Mesendoderm (in vitro differentiated cells): ENCODE measurements at regions not wholly inside any gene's neighbourhood (a gene's known extent, or its start where the extent isn't known, plus 50 kb on each side); places are given as distances from the start of the nearest gene placed in this dataset.

Source experiments
- DNase-seq: peaks from one replicate; pipeline ENCODE4 v3.0.0; 2013
- H2AK5ac ChIP-seq: 2 replicates; pipeline ENCODE4 v1.6.1; 2013; ENCODE audit warnings: low read length, inconsistent platforms
- H2BK120ac ChIP-seq: 2 replicates; pipeline ENCODE4 v1.6.1; 2013; ENCODE audit warnings: low read depth, mild to moderate bottlenecking, low read length, moderate library complexity, mixed read lengths
- H2BK15ac ChIP-seq: replicated peaks from 2 replicates; pipeline ENCODE4 v1.6.1; 2013; ENCODE audit warnings: low read depth, mild to moderate bottlenecking, moderate library complexity
- H2BK5ac ChIP-seq: 2 replicates; pipeline ENCODE4 v1.6.1; 2013; ENCODE audit warnings: low read length, inconsistent platforms
- H3K18ac ChIP-seq: 2 replicates; pipeline ENCODE4 v1.6.1; 2013; ENCODE audit warnings: mild to moderate bottlenecking, low read length, mixed read lengths
- H3K23ac ChIP-seq: one replicate; pipeline ENCODE4 v1.6.1; 2013; ENCODE audit warnings: low read length
- H3K27ac ChIP-seq: 2 replicates; pipeline ENCODE4 v1.5.1; 2013; ENCODE audit warnings: low read depth, mild to moderate bottlenecking, inconsistent platforms, low read length, moderate library complexity
- H3K27me3 ChIP-seq: 2 replicates; pipeline ENCODE4 v1.6.1; 2013; ENCODE audit warnings: low read length, control low read depth, mild to moderate bottlenecking, inconsistent platforms; ENCODE audit not compliant: insufficient read depth, poor library complexity
- H3K36me3 ChIP-seq: 2 replicates; pipeline ENCODE4 v1.6.1; 2013; ENCODE audit warnings: low read length, inconsistent platforms; ENCODE audit not compliant: control insufficient read depth, insufficient read depth
- H3K4ac ChIP-seq: one replicate; pipeline ENCODE4 v1.6.1; 2013; ENCODE audit warnings: low read depth, mild to moderate bottlenecking, low read length, moderate library complexity
- H3K4me1 ChIP-seq: 2 replicates; pipeline ENCODE4 v1.6.1; 2013; ENCODE audit warnings: low read depth, low read length, inconsistent platforms; ENCODE audit not compliant: control insufficient read depth
- H3K4me2 ChIP-seq: 2 replicates; pipeline ENCODE4 v1.6.1; 2013; ENCODE audit warnings: low read length
- H3K4me3 ChIP-seq: 2 replicates; pipeline ENCODE4 v1.5.1; 2013; ENCODE audit warnings: mild to moderate bottlenecking, low read length
- H3K56ac ChIP-seq: one replicate; pipeline ENCODE4 v1.6.1; 2013; ENCODE audit warnings: low read length
- H3K79me1 ChIP-seq: 2 replicates; pipeline ENCODE4 v1.6.1; 2013; ENCODE audit warnings: low read length, inconsistent platforms
- H3K79me2 ChIP-seq: 2 replicates; pipeline ENCODE4 v1.6.1; 2013; ENCODE audit warnings: mild to moderate bottlenecking, low read length; ENCODE audit not compliant: control insufficient read depth, insufficient read depth
- H3K9ac ChIP-seq: 2 replicates; pipeline ENCODE4 v1.6.1; 2013; ENCODE audit warnings: low read length, inconsistent platforms
- H4K5ac ChIP-seq: one replicate; pipeline ENCODE4 v1.6.1; 2013; ENCODE audit warnings: low read length
- H4K8ac ChIP-seq: one replicate; pipeline ENCODE4 v1.6.1; 2013; ENCODE audit warnings: low read depth, mild to moderate bottlenecking, control low read depth, low read length, moderate library complexity
- WGBS: extraction: QIAGEN DNeasy Blood & Tissue Kit; methylation state at CpG from one replicate; pipeline ENCODE4 v1.1.7; 2013; ENCODE audit warnings: low lambda C conversion rate, missing lambda C conversion rate; ENCODE audit not compliant: insufficient coverage; ENCODE audit errors: extremely low coverage; 5-methylcytosine and 5-hydroxymethylcytosine counted together

GRCh38 chr5:133744051-133744959, 132.0 kb upstream of the FSTL4 start:
- Histone ChIP-seq H3K4me1 (no peaks in the 10 kb centered on the region), H3K56ac (no peak overlapping the region), H3K23ac (no peak overlapping the region), H3K4me3 (no peak overlapping the region), H2AK5ac (no peak overlapping the region), H3K79me1 (no peaks in the 10 kb centered on the region), H3K9ac (no peak overlapping the region), H3K27ac (no peak overlapping the region), H4K5ac (no peak overlapping the region), H2BK120ac (no peak overlapping the region), H3K36me3 (no peaks in the 10 kb centered on the region), H4K8ac (no peak overlapping the region), H3K79me2 (no peaks in the 10 kb centered on the region), H3K4me2 (no peak overlapping the region), H3K27me3 (no peaks in the 10 kb centered on the region), H2BK15ac (no peak overlapping the region), H3K4ac (no peak overlapping the region), H3K18ac (no peak overlapping the region), H2BK5ac (no peak overlapping the region)
- no peak for DNase-seq
- no CpG with 5 or more reads among the region's 14 CpGs for WGBS

GRCh38 chr5:133742431-133742988, 130.2 kb upstream of the FSTL4 start:
- Histone ChIP-seq H4K5ac (no peak overlapping the region), H4K8ac (no peak overlapping the region), H3K79me2 (no peaks in the 10 kb centered on the region), H3K18ac (no peak overlapping the region), H2BK120ac (no peak overlapping the region), H3K9ac (no peak overlapping the region), H3K4me3 (no peak overlapping the region), H2BK15ac (no peak overlapping the region), H3K36me3 (no peaks in the 10 kb centered on the region), H3K4ac (no peak overlapping the region), H3K23ac (no peak overlapping the region), H3K27me3 (no peaks in the 10 kb centered on the region), H3K4me2 (no peak overlapping the region), H2AK5ac (no peak overlapping the region), H3K56ac (no peak overlapping the region), H3K27ac (no peak overlapping the region), H3K4me1 (no peaks in the 10 kb centered on the region), H3K79me1 (no peaks in the 10 kb centered on the region), H2BK5ac (no peak overlapping the region)
- DNase-seq = no peak
- no CpG with 5 or more reads among the region's 12 CpGs for WGBS

GRCh38 chr5:133741818-133742355, 129.5 kb upstream of the FSTL4 start:
- Histone ChIP-seq H3K27me3 (no peaks in the 10 kb centered on the region), H2BK5ac (no peak overlapping the region), H3K36me3 (no peaks in the 10 kb centered on the region), H3K18ac (no peak overlapping the region), H3K4me3 (no peak overlapping the region), H2BK15ac (no peak overlapping the region), H3K79me1 (no peaks in the 10 kb centered on the region), H3K79me2 (no peaks in the 10 kb centered on the region), H3K23ac (no peak overlapping the region), H3K56ac (no peak overlapping the region), H3K4me2 (no peak overlapping the region), H3K4me1 (no peaks in the 10 kb centered on the region), H3K27ac (no peak overlapping the region), H4K5ac (no peak overlapping the region), H4K8ac (no peak overlapping the region), H3K9ac (no peak overlapping the region), H2BK120ac (no peak overlapping the region), H2AK5ac (no peak overlapping the region), H3K4ac (no peak overlapping the region)
- WGBS = no CpG with 5 or more reads among the region's 4 CpGs
- DNase-seq = no peak

GRCh38 chr5:133741396-133741795, 129.1 kb upstream of the FSTL4 start:
- no peak overlapping the region for H3K4me2 ChIP-seq
- H3K18ac ChIP-seq = no peak overlapping the region
- no peak overlapping the region for H4K5ac ChIP-seq
- H3K9ac ChIP-seq = no peak overlapping the region
- H2BK120ac ChIP-seq = no peak overlapping the region
- H3K36me3 ChIP-seq = no peaks in the 10 kb centered on the region
- no peak overlapping the region for H3K4me3 ChIP-seq
- no peak overlapping the region for H2AK5ac ChIP-seq
- no peak overlapping the region for H2BK15ac ChIP-seq
- no peaks in the 10 kb centered on the region for H3K4me1 ChIP-seq
- no peaks in the 10 kb centered on the region for H3K27me3 ChIP-seq
- H3K27ac ChIP-seq = no peak overlapping the region
- no peaks in the 10 kb centered on the region for H3K79me2 ChIP-seq
- H3K4ac ChIP-seq = no peak overlapping the region
- DNase-seq = no peak
- no peak overlapping the region for H3K23ac ChIP-seq
- H4K8ac ChIP-seq = no peak overlapping the region
- WGBS = no CpG with 5 or more reads among the region's 4 CpGs
- H3K56ac ChIP-seq = no peak overlapping the region
- H2BK5ac ChIP-seq = no peak overlapping the region
- H3K79me1 ChIP-seq = no peaks in the 10 kb centered on the region

- H3K36me3 ChIP-seq = no peaks in the 10 kb centered on the region
- H3K27me3 ChIP-seq = no peaks in the 10 kb centered on the region
- H3K4me3 ChIP-seq = no peak overlapping the region
- H3K23ac ChIP-seq = no peak overlapping the region
- H4K5ac ChIP-seq = no peak overlapping the region
- no peak overlapping the region for H3K27ac ChIP-seq
- no peaks in the 10 kb centered on the region for H3K79me1 ChIP-seq
- H2BK120ac ChIP-seq = no peak overlapping the region
- H3K79me2 ChIP-seq = no peaks in the 10 kb centered on the region
- H3K4ac ChIP-seq = no peak overlapping the region
- no peak overlapping the region for H3K9ac ChIP-seq
- no peak overlapping the region for H2BK15ac ChIP-seq
- no peak overlapping the region for H3K18ac ChIP-seq
- H4K8ac ChIP-seq = no peak overlapping the region
- no peak for DNase-seq
- H2BK5ac ChIP-seq = no peak overlapping the region
- H3K4me1 ChIP-seq = no peaks in the 10 kb centered on the region
- H3K56ac ChIP-seq = no peak overlapping the region
- H2AK5ac ChIP-seq = no peak overlapping the region
- WGBS = 100% methylated on average over 3 of the region's 10 CpGs
- no peak overlapping the region for H3K4me2 ChIP-seq
Observed at GRCh38 chr5:133739181-133739780, 126.9 kb upstream of the FSTL4 start.
